Hepatocyte (in vitro differentiated cells): ENCODE measurements at regions not wholly inside any gene's neighbourhood (a gene's known extent, or its start where the extent isn't known, plus 50 kb on each side); places are given as distances from the start of the nearest gene placed in this dataset.

ENCODE experiments used
- CTCF ChIP-seq: fragments of 200-600 bp; sonication (generic); IDR thresholded peaks from 2 replicates; pipeline ENCODE4 v1.5.1; 2016; ENCODE audit warnings: antibody characterized with exemption, mild to moderate bottlenecking; ENCODE audit not compliant: poor library complexity
- EZH2 ChIP-seq: fragments of 200-600 bp; sonication (generic); IDR thresholded peaks from 2 replicates; pipeline ENCODE4 v1.6.1; 2016; ENCODE audit warnings: antibody characterized with exemption, mild to moderate bottlenecking, borderline replicate concordance

GRCh38 chr6:219019-219570 is 73.2 kb upstream of the DUSP22 start:
- TF ChIP-seq CTCF: no peak
- TF ChIP-seq EZH2: no peak
